ENCODE measurements at regions not wholly inside any gene's neighbourhood (a gene's known extent, or its start where the extent isn't known, plus 50 kb on each side); places are given as distances from the start of the nearest gene placed in this dataset.

DNA sequence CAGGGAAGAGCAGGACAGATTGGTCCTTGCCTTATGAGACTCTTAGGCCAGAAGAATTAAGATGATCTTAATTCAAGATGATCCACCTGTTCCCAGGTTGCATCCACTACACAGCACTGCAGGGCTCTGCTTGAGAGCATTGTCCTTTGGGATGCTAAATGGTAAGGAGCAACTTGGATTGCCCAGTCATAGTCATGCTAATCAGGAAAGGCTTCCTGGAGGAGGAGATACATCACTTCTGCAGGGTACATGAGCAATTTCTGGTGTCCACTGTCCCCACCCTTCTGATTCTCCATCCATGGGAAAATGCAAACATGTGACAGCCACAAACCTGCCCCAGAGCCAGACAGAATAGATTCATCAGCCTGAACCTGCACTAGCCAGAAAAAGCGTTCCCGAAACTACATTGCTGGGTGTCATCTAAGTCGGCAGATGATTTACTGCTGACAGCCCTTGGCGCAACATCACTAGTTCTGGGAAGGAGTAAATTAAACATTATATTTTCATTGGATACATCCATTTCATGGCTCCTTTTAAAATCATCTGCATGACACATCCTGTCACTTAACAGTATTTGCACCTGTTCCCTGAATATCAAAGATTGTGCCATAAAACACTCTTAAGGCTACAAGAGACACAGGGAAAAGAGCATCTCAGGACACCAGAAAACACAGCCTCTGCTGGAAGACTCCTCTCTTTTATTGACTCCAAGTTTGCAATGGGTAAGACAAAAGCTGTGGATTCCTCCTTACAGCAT is 282.2 kb downstream of the MAF start:
- Mint-ChIP-seq H3K27me3 (ENCODE audit: low read depth) (no peaks in the 10 kb centered on the region; the same call in 1 of the 2 replicates), H3K36me3 (no peaks in the 10 kb centered on the region), H3K4me1 (peaks cover 44% of the 10 kb centered on the region), H3K9me3 (no peaks in the 10 kb centered on the region), H3K27ac (no peak overlapping the region), H3K4me3 (no peak overlapping the region)
- DNase-seq (ENCODE audit: low spot score): no peak
- CTCF ChIA-PET: no interaction called here
- ATAC-seq: peak; percentile 92
- TF ChIP-seq ETV6 (CRISPR knock-in tag; IDR thresholded peaks at IDR 0.05) (0 out of 2 replicates have a peak, but pooled peaks have one; percentile 25), ZNF121 (CRISPR knock-in tag; IDR thresholded peaks at IDR 0.05) (0 out of 2 replicates have a peak, but pooled peaks have one; percentile 49), ZNF416 (CRISPR knock-in tag; IDR thresholded peaks at IDR 0.05) (no peak)
- POLR2A ChIA-PET: no interaction called here

DNA sequence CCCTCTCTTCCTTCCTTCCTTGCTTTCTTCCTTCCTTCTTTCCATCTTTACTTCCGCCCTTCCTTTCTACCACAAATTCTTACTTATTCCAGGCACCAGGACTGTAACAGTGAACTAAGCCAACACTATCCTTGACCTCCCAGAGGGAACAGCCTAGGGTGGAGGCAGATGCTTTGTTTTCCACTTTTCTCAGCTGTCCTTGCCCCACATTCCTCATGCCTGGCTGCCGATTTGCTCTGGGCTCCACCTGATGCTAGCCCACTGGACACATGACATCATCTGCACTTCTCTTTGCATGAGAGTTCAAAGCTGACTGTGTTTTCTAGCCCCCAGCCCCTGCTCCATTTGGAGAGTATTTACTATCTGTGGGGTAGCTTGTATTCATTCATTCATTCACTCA is 283.0 kb downstream of the MAF start:
- H3K9me3 Mint-ChIP-seq: no peaks in the 10 kb centered on the region
- no peaks in the 10 kb centered on the region; the same call in 1 of the 2 replicates for H3K27me3 Mint-ChIP-seq (ENCODE audit: low read depth)
- no peak overlapping the region for H3K27ac Mint-ChIP-seq
- H3K36me3 Mint-ChIP-seq: no peaks in the 10 kb centered on the region
- POLR2A ChIA-PET: no interaction called here
- no peak for TF ChIP-seq ZBTB21 (CRISPR knock-in tag; IDR thresholded peaks at IDR 0.05; ENCODE audit: borderline replicate concordance)
- TF ChIP-seq TEAD1 (CRISPR knock-in tag; IDR thresholded peaks at IDR 0.05): 0 out of 2 replicates have a peak, but pooled peaks have one; percentile 25
- CTCF ChIA-PET: no interaction called here
- peaks cover 47% of the 10 kb centered on the region for H3K4me1 Mint-ChIP-seq
- H3K4me3 Mint-ChIP-seq: no peak overlapping the region
- DNase-seq (ENCODE audit: low spot score) (no peak), ATAC-seq (peak; percentile 51)

DNA sequence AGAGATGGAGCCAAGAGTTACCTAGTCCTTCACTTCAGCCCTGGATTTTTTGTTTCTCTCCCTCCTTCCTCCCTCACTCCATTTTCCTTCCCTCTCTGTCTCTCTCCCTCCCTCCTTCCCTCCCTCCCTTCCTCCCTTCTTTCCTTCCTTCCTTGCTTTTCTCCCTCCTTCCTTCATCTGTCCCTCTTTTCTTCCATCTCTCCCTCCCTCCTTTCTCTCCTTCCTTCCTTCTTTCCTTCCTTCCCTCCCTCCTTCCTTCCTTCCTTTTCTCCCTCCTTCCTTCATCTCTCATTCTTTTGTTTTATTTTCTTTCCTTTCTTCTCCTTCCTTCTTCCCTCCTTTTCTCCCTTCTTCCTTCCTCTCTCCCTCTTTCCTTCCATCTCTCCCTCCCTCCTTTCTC is 283.5 kb downstream of the MAF start:
- no peaks in the 10 kb centered on the region for H3K27me3 Mint-ChIP-seq (ENCODE audit: low read depth)
- no peak overlapping the region for H3K4me3 Mint-ChIP-seq
- no peak for DNase-seq (ENCODE audit: low spot score)
- POLR2A ChIA-PET: no interaction called here
- H3K9me3 Mint-ChIP-seq: no peaks in the 10 kb centered on the region
- CTCF ChIA-PET: no interaction called here
- H3K36me3 Mint-ChIP-seq: no peaks in the 10 kb centered on the region
- no peak overlapping the region for H3K27ac Mint-ChIP-seq
- no peak for ATAC-seq
- TF ChIP-seq, protein P1, sequence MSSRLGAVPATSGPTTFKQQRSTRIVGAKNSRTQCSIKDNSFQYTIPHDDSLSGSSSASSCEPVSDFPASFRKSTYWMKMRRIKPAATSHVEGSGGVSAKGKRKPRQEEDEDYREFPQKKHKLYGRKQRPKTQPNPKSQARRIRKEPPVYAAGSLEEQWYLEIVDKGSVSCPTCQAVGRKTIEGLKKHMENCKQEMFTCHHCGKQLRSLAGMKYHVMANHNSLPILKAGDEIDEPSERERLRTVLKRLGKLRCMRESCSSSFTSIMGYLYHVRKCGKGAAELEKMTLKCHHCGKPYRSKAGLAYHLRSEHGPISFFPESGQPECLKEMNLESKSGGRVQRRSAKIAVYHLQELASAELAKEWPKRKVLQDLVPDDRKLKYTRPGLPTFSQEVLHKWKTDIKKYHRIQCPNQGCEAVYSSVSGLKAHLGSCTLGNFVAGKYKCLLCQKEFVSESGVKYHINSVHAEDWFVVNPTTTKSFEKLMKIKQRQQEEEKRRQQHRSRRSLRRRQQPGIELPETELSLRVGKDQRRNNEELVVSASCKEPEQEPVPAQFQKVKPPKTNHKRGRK (CRISPR knock-in tag; IDR thresholded peaks at IDR 0.05; ENCODE audit: borderline replicate concordance): peak; percentile 99
- TF ChIP-seq, protein P2, sequence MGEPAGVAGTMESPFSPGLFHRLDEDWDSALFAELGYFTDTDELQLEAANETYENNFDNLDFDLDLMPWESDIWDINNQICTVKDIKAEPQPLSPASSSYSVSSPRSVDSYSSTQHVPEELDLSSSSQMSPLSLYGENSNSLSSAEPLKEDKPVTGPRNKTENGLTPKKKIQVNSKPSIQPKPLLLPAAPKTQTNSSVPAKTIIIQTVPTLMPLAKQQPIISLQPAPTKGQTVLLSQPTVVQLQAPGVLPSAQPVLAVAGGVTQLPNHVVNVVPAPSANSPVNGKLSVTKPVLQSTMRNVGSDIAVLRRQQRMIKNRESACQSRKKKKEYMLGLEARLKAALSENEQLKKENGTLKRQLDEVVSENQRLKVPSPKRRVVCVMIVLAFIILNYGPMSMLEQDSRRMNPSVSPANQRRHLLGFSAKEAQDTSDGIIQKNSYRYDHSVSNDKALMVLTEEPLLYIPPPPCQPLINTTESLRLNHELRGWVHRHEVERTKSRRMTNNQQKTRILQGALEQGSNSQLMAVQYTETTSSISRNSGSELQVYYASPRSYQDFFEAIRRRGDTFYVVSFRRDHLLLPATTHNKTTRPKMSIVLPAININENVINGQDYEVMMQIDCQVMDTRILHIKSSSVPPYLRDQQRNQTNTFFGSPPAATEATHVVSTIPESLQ (CRISPR knock-in tag; IDR thresholded peaks at IDR 0.05): no peak
- H3K4me1 Mint-ChIP-seq: peaks cover 52% of the 10 kb centered on the region

DNA sequence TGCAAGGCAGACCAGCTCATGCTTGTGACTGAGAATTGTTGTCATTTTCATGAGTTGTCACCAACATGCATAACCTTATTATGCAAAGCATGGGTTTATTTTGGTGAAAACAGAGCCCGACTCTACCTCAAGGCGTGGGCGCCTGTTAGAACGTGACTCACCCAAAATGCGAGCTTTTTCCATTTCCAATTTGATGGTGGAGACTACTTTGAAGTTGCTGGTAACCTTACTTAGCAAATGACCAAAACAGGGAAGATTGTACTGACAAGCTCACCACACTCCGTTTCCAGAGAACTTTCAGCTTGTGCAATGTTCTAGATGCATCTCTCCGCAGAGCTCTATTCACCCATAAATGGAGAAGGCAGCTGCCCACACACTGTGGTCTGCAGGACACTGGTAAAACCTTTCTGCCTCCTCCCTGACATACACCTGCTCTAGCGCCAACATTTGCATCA is 284.5 kb downstream of the MAF start:
- CTCF ChIA-PET: interaction anchor here (1.2 kb wide), 1 partner anchor 19 kb away, joined by 3 read pairs; no protein-coding TSS in a partner anchor
- no peaks in the 10 kb centered on the region for H3K9me3 Mint-ChIP-seq
- TF ChIP-seq, protein P3, sequence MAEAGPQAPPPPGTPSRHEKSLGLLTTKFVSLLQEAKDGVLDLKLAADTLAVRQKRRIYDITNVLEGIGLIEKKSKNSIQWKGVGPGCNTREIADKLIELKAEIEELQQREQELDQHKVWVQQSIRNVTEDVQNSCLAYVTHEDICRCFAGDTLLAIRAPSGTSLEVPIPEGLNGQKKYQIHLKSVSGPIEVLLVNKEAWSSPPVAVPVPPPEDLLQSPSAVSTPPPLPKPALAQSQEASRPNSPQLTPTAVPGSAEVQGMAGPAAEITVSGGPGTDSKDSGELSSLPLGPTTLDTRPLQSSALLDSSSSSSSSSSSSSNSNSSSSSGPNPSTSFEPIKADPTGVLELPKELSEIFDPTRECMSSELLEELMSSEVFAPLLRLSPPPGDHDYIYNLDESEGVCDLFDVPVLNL (CRISPR knock-in tag; IDR thresholded peaks at IDR 0.05; ENCODE audit: borderline replicate concordance, low read depth): no peak
- no peak for TF ChIP-seq NFE2L1 (CRISPR knock-in tag; IDR thresholded peaks at IDR 0.05)
- TF ChIP-seq, protein P4, sequence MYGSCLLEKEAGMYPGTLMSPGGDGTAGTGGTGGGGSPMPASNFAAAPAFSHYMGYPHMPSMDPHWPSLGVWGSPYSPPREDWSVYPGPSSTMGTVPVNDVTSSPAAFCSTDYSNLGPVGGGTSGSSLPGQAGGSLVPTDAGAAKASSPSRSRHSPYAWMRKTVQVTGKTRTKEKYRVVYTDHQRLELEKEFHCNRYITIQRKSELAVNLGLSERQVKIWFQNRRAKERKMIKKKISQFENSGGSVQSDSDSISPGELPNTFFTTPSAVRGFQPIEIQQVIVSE (CRISPR knock-in tag; IDR thresholded peaks at IDR 0.05; ENCODE audit: borderline replicate concordance): no peak
- TF ChIP-seq, protein P5, sequence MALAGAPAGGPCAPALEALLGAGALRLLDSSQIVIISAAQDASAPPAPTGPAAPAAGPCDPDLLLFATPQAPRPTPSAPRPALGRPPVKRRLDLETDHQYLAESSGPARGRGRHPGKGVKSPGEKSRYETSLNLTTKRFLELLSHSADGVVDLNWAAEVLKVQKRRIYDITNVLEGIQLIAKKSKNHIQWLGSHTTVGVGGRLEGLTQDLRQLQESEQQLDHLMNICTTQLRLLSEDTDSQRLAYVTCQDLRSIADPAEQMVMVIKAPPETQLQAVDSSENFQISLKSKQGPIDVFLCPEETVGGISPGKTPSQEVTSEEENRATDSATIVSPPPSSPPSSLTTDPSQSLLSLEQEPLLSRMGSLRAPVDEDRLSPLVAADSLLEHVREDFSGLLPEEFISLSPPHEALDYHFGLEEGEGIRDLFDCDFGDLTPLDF (CRISPR knock-in tag; IDR thresholded peaks at IDR 0.05): no peak
- TF ChIP-seq SOX15 (CRISPR knock-in tag; IDR thresholded peaks at IDR 0.05): no peak
- TF ChIP-seq ATF1 (CRISPR knock-in tag; IDR thresholded peaks at IDR 0.05): no peak
- no peak for TF ChIP-seq RELA (CRISPR knock-in tag; IDR thresholded peaks at IDR 0.05; ENCODE audit: borderline replicate concordance)
- no peak for TF ChIP-seq ZNF121 (CRISPR knock-in tag; IDR thresholded peaks at IDR 0.05)
- TF ChIP-seq SMAD3 (CRISPR knock-in tag; IDR thresholded peaks at IDR 0.05; ENCODE audit: borderline replicate concordance): no peak
- TF ChIP-seq, protein P6, sequence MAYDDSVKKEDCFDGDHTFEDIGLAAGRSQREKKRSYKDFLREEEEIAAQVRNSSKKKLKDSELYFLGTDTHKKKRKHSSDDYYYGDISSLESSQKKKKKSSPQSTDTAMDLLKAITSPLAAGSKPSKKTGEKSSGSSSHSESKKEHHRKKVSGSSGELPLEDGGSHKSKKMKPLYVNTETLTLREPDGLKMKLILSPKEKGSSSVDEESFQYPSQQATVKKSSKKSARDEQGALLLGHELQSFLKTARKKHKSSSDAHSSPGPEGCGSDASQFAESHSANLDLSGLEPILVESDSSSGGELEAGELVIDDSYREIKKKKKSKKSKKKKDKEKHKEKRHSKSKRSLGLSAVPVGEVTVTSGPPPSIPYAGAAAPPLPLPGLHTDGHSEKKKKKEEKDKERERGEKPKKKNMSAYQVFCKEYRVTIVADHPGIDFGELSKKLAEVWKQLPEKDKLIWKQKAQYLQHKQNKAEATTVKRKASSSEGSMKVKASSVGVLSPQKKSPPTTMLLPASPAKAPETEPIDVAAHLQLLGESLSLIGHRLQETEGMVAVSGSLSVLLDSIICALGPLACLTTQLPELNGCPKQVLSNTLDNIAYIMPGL (CRISPR knock-in tag; IDR thresholded peaks at IDR 0.05): no peak
- TF ChIP-seq, protein P7, sequence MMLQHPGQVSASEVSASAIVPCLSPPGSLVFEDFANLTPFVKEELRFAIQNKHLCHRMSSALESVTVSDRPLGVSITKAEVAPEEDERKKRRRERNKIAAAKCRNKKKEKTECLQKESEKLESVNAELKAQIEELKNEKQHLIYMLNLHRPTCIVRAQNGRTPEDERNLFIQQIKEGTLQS (CRISPR knock-in tag; conservative IDR thresholded peaks at IDR 0.05): no peak

More for the DNA sequence above, 284.5 kb downstream of the MAF start:
- POLR2A ChIA-PET: no interaction called here
- ATAC-seq (no peak), DNase-seq (ENCODE audit: low spot score) (no peak)
- H3K4me1 Mint-ChIP-seq: peaks cover 61% of the 10 kb centered on the region
- peaks cover 2% of the 10 kb centered on the region; the same call in 1 of the 2 replicates for H3K27me3 Mint-ChIP-seq (ENCODE audit: low read depth)
- H3K27ac Mint-ChIP-seq: no peak overlapping the region; the same call in 1 of the 2 replicates
- no peak overlapping the region for H3K4me3 Mint-ChIP-seq
- no peaks in the 10 kb centered on the region for H3K36me3 Mint-ChIP-seq
